Left lung (tissue), 4 donors: ENCODE measurements at regions not wholly inside any gene's neighbourhood (a gene's known extent, or its start where the extent isn't known, plus 50 kb on each side); places are given as distances from the start of the nearest gene placed in this dataset.

ENCODE experiments used
- ATAC-seq: fragments of 200-7000 bp; cut with Tn5 transposase; one replicate; pipeline ENCODE4 v1.9.1; 2020; ENCODE audit warnings: moderate library complexity
- DNase-seq, 4 donors: peaks; one replicate each; pipeline ENCODE4 v3.0.0-alpha.2; 2013 to 2020
- H3K27ac ChIP-seq, 2 donors: fragments of 200-600 bp; sonication (generic) in 1 of 2; one replicate each; pipeline versions ENCODE4 v1.5.0 to v1.8.0; 2020 to 2021
- H3K27me3 ChIP-seq, 2 donors: fragments of 200-600 bp; sonication (generic) in 1 of 2; one replicate each; pipeline versions ENCODE4 v1.5.0 to v1.8.0; 2020 to 2021
- H3K36me3 ChIP-seq, 2 donors: fragments of 200-600 bp; sonication (generic) in 1 of 2; one replicate each; pipeline versions ENCODE4 v1.5.0 to v1.8.0; 2020 to 2021
- H3K4me1 ChIP-seq, 2 donors: fragments of 200-600 bp; one replicate each; pipeline ENCODE4 v1.8.0; 2021
- H3K4me3 ChIP-seq, 2 donors: fragments of 200-600 bp; sonication (generic) in 1 of 2; one replicate each; pipeline versions ENCODE4 v1.5.0 to v1.8.0; 2020 to 2021; ENCODE audit warnings: mild to moderate bottlenecking in 1 of 2
- H3K9me3 ChIP-seq, 2 donors: fragments of 200-600 bp; sonication (generic) in 1 of 2; one replicate each; pipeline versions ENCODE4 v1.5.0 to v1.8.0; 2020 to 2021
- intact Hi-C, 2 donors: fragments of 100-400 bp; cut with DNase I; formaldehyde crosslinking; loops; one replicate each; pipeline versions ENCODE4 v1.11.2 to v1.14.2; 2022
- TF ChIP-seq, protein P1 (sequence below), 2 donors: fragments of 200-600 bp; sonication (generic) in 1 of 2; IDR thresholded peaks; one replicate each; pipeline versions ENCODE4 v1.5.0 to v1.8.0; 2021; ENCODE audit warnings: antibody characterized with exemption in 2 of 2
- donor health status: DM: no; HTN: yes; CAD: no.
- donor health status: DM: no; HTN: no; CAD: no.

GRCh38 chr2:30315391-30316063 lies 84.2 kb downstream of the LBH start:
- Histone ChIP-seq H3K4me1 (no peaks in the 10 kb centered on the region), H3K27me3 (no peaks in the 10 kb centered on the region), H3K27ac (no peak overlapping the region), H3K9me3 (no peaks in the 10 kb centered on the region), H3K36me3 (no peaks in the 10 kb centered on the region), H3K4me3 (no peak overlapping the region)
- TF ChIP-seq, protein P1, sequence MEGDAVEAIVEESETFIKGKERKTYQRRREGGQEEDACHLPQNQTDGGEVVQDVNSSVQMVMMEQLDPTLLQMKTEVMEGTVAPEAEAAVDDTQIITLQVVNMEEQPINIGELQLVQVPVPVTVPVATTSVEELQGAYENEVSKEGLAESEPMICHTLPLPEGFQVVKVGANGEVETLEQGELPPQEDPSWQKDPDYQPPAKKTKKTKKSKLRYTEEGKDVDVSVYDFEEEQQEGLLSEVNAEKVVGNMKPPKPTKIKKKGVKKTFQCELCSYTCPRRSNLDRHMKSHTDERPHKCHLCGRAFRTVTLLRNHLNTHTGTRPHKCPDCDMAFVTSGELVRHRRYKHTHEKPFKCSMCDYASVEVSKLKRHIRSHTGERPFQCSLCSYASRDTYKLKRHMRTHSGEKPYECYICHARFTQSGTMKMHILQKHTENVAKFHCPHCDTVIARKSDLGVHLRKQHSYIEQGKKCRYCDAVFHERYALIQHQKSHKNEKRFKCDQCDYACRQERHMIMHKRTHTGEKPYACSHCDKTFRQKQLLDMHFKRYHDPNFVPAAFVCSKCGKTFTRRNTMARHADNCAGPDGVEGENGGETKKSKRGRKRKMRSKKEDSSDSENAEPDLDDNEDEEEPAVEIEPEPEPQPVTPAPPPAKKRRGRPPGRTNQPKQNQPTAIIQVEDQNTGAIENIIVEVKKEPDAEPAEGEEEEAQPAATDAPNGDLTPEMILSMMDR (IDR thresholded peaks at IDR 0.05): no peak
- intact Hi-C loops: no loop called here
- DNase-seq (no peak), ATAC-seq (no peak)

- Histone ChIP-seq H3K27me3 (no peaks in the 10 kb centered on the region), H3K4me1 (no peaks in the 10 kb centered on the region), H3K9me3 (no peaks in the 10 kb centered on the region), H3K36me3 (no peaks in the 10 kb centered on the region), H3K4me3 (no peak overlapping the region), H3K27ac (no peak overlapping the region)
- intact Hi-C loops: no loop called here
- TF ChIP-seq, protein P1 (IDR thresholded peaks at IDR 0.05): no peak
- ATAC-seq (no peak), DNase-seq (no peak)
These were observed 85.1 kb downstream of the LBH start for GRCh38 chr2:30316408-30316807.

DNA sequence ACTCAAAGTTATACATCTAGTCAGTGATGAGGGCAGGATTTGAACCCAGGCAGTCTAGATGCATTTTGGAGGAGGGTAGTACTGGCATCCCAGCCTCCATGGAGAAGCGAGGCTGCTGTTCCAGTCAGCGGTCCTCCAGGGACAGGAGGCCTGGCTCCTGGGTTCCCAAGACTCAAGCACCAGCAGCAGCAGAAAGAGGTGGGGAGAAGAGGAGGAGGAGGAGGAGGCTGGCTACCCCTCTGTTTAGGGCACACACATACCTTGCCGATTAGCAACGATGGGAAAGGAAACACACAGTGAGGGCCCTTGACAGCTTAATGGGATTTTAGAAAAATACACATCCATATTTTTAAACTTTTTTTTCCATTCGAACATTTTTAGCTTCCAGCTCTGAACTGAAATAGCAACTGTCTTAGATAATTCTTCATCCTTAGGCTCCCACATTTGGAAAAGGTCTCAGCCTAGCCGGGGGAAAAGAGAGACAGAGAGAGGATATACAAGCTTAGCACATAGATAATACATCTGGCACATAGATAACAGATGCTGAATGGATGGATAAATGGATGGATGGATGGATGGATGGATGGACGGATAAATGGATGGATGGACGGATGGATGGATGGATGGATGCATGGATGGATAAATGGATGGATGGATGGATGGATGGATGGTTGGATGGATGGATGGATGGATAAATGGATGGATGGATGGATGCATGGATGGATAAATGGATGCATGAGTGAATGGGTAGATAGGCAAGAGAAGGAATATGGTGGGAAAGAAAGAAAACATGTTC lies 87.9 kb downstream of the LBH start:
- TF ChIP-seq, protein P1 (IDR thresholded peaks at IDR 0.05): no peak

GRCh38 chr2:30321466-30321865 lies 90.1 kb downstream of the LBH start:
- Histone ChIP-seq H3K4me1 (no peaks in the 10 kb centered on the region), H3K27me3 (no peaks in the 10 kb centered on the region), H3K36me3 (no peaks in the 10 kb centered on the region), H3K4me3 (no peak overlapping the region), H3K27ac (no peak overlapping the region), H3K9me3 (no peaks in the 10 kb centered on the region)
- TF ChIP-seq, protein P1 (IDR thresholded peaks at IDR 0.05): no peak
- ATAC-seq: no peak
- DNase-seq: no peak
- intact Hi-C loops: no loop called here

More for the DNA sequence above, 87.9 kb downstream of the LBH start:
- Histone ChIP-seq H3K4me1 (no peaks in the 10 kb centered on the region), H3K27me3 (no peaks in the 10 kb centered on the region), H3K4me3 (no peak overlapping the region), H3K36me3 (no peaks in the 10 kb centered on the region), H3K9me3 (no peaks in the 10 kb centered on the region), H3K27ac (no peak overlapping the region)
- no peak for ATAC-seq
- no peak for DNase-seq
- intact Hi-C loops: no loop called here

GRCh38 chr2:30323499-30323898 lies 92.2 kb downstream of the LBH start:
- Histone ChIP-seq H3K4me3 (no peak overlapping the region), H3K27me3 (no peaks in the 10 kb centered on the region), H3K4me1 (no peaks in the 10 kb centered on the region), H3K27ac (no peak overlapping the region), H3K9me3 (no peaks in the 10 kb centered on the region), H3K36me3 (no peaks in the 10 kb centered on the region)
- no peak for DNase-seq
- ATAC-seq: no peak
- TF ChIP-seq, protein P1 (IDR thresholded peaks at IDR 0.05): no peak
- intact Hi-C loops: no loop called here
